Karpas-422 (cell line): ENCODE measurements at regions not wholly inside any gene's neighbourhood (a gene's known extent, or its start where the extent isn't known, plus 50 kb on each side); places are given as distances from the start of the nearest gene placed in this dataset.

ENCODE experiments used
- DNase-seq: peaks from one replicate; pipeline ENCODE4 v3.0.0-alpha.2; 2015
- H2AFZ ChIP-seq: fragments of 200-600 bp; sonication (generic); 2 replicates; pipeline ENCODE4 v1.6.1; 2014; ENCODE audit warnings: antibody characterized with exemption, low read length, mixed read lengths
- H3K27ac ChIP-seq: fragments of 200-600 bp; sonication (generic); 2 replicates; pipeline ENCODE4 v1.5.1; 2014; ENCODE audit warnings: mild to moderate bottlenecking, low read length, moderate library complexity
- H3K27me3 ChIP-seq: fragments of 200-600 bp; sonication (generic); 2 replicates; pipeline ENCODE4 v1.6.1; 2014; ENCODE audit warnings: low read length, mixed read lengths
- H3K36me3 ChIP-seq: fragments of 200-600 bp; sonication (generic); 2 replicates; pipeline ENCODE4 v1.6.1; 2014; ENCODE audit warnings: low read length, mixed read lengths; ENCODE audit not compliant: insufficient read depth
- H3K4me1 ChIP-seq: fragments of 200-600 bp; sonication (generic); 2 replicates; pipeline ENCODE4 v1.6.1; 2014; ENCODE audit warnings: mild to moderate bottlenecking, low read length, mixed read lengths
- H3K4me2 ChIP-seq: fragments of 200-600 bp; sonication (generic); 2 replicates; pipeline ENCODE4 v1.6.1; 2014; ENCODE audit warnings: low read length, low read depth, mild to moderate bottlenecking; ENCODE audit not compliant: poor library complexity, severe bottlenecking
- H3K4me3 ChIP-seq: fragments of 200-600 bp; sonication (generic); 2 replicates; pipeline ENCODE4 v1.5.1; 2014; ENCODE audit warnings: mild to moderate bottlenecking, antibody characterized with exemption, low read length, mixed read lengths
- H3K79me2 ChIP-seq: fragments of 200-600 bp; sonication (generic); 2 replicates; pipeline ENCODE4 v1.6.1; 2014; ENCODE audit warnings: mild to moderate bottlenecking, low read length, mixed read lengths
- H3K9ac ChIP-seq: fragments of 200-600 bp; sonication (generic); 2 replicates; pipeline ENCODE4 v1.6.0; 2014; ENCODE audit warnings: low read length
- H3K9me2 ChIP-seq: fragments of 200-600 bp; sonication (generic), shearing (Covaris generic); replicated peaks from 2 replicates; pipeline ENCODE4 v1.6.0; 2014; ENCODE audit warnings: mild to moderate bottlenecking, low read length, moderate library complexity; ENCODE audit not compliant: insufficient read depth
- H3K9me3 ChIP-seq: fragments of 300-700, 200-600 bp; sonication (generic); 2 replicates; pipeline ENCODE4 v1.6.1; 2014; ENCODE audit warnings: low read length, mixed read lengths
- H4K20me1 ChIP-seq: fragments of 200-600 bp; sonication (generic); 2 replicates; pipeline ENCODE4 v1.6.1; 2014; ENCODE audit warnings: mild to moderate bottlenecking, antibody characterized with exemption, low read length, low read depth; ENCODE audit not compliant: insufficient read depth

DNA sequence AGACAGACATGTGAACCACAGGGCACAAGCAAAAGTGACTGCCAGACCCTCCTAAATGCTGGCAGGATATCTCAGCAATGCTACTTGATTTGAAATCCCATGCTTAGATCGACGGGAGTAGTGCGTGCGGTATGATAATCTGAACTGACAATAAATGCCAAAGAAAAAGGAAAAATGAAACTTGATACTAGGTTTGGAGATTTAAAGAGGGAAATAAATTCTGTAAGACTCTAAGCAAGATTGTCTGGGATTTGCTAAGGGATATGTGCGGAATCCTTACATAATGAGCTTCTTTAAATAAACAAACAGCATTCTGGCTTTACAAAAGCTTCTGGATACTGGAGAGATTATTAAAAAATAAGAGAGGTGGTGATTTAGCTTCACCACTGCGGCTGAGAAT is 203.6 kb downstream of the CAAP1 start:
- Histone ChIP-seq H3K27ac (no peak overlapping the region), H3K36me3 (no peaks in the 10 kb centered on the region), H3K79me2 (no peaks in the 10 kb centered on the region), H2AFZ (no peak overlapping the region), H3K9me2 (no peaks in the 10 kb centered on the region), H3K4me1 (peaks cover 3% of the 10 kb centered on the region), H3K27me3 (no peaks in the 10 kb centered on the region), H3K9me3 (no peaks in the 10 kb centered on the region), H3K9ac (no peak overlapping the region), H3K4me3 (no peak overlapping the region), H4K20me1 (no peaks in the 10 kb centered on the region), H3K4me2 (no peak overlapping the region)
- no peak for DNase-seq

DNA sequence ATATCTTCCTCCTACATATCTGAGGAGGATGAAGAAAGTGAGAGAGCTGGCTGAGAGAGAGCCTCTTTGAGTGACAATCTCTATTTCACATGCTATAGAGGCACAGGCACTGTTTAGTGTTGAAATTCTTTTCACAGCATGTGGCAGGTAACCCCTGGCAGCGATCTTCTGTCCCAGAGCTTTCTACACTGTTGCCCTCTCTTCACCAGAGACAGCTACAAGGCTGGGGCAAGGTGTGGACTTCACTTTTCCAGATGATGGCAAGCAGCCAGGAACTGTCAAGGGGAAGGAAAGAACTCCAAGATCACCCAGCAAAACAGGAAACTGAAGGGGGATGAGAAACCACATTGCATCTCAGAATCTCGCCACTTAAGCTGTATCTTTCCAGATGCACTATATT is 205.2 kb downstream of the CAAP1 start:
- DNase-seq, result no peak
- no peaks in the 10 kb centered on the region for H3K9me3 ChIP-seq
- H3K9me2 ChIP-seq, result no peaks in the 10 kb centered on the region
- no peak overlapping the region for H3K4me2 ChIP-seq
- H3K9ac ChIP-seq, result no peak overlapping the region
- H3K27ac ChIP-seq, result no peak overlapping the region
- no peaks in the 10 kb centered on the region for H3K27me3 ChIP-seq
- no peaks in the 10 kb centered on the region for H3K79me2 ChIP-seq
- H4K20me1 ChIP-seq, result no peaks in the 10 kb centered on the region
- H3K4me3 ChIP-seq, result no peak overlapping the region
- H3K36me3 ChIP-seq, result no peaks in the 10 kb centered on the region
- peaks cover 3% of the 10 kb centered on the region for H3K4me1 ChIP-seq
- H2AFZ ChIP-seq, result no peak overlapping the region

DNA sequence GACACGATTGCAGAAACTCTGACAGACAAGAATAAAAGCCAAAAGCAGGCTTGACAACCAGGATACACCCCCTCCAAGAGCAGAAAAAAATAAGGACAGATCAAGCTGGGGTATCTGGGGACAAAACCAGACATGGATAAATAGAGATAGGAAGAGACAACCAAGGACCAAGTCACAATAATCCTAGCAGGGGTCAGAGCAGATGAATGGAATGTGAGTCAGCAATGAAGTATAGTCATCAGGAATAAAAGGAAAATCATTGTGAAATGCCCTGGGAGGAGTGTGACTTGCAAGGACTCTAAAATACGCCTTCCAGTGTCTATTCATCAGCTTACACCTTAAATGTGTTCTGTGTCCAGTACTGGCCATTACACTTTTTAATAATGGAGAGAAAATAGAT is 206.8 kb downstream of the CAAP1 start:
- no peak overlapping the region for H3K4me2 ChIP-seq
- no peak overlapping the region for H3K27ac ChIP-seq
- H2AFZ ChIP-seq, result no peak overlapping the region
- H3K79me2 ChIP-seq, result no peaks in the 10 kb centered on the region
- peaks cover 3% of the 10 kb centered on the region for H3K4me1 ChIP-seq
- H3K9me2 ChIP-seq, result no peaks in the 10 kb centered on the region
- H3K9me3 ChIP-seq, result no peaks in the 10 kb centered on the region
- no peaks in the 10 kb centered on the region for H3K36me3 ChIP-seq
- DNase-seq, result no peak
- H3K27me3 ChIP-seq, result no peaks in the 10 kb centered on the region
- no peak overlapping the region for H3K9ac ChIP-seq
- no peaks in the 10 kb centered on the region for H4K20me1 ChIP-seq
- no peak overlapping the region for H3K4me3 ChIP-seq

DNA sequence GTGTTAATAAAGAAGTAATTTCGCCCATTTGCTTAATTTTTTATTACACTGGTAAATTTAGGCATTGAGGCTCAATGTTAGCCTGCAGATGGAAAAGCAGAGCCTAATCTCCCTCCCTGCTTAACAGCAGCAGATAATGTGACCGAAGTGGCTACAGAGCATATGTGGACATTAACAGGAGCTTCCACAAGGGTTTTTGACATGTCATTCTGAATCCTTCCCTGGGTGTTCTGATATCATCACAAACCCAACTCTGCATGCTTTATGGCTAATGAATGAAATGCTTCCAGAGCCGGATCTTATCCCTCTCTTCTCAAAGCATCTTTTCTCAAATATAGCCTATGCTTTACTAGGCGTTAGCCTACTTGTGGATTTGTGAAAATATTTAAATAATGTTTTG is 208.6 kb downstream of the CAAP1 start:
- no peaks in the 10 kb centered on the region for H3K9me3 ChIP-seq
- no peak overlapping the region for H3K9ac ChIP-seq
- H3K27me3 ChIP-seq, result no peaks in the 10 kb centered on the region
- no peak overlapping the region for H3K4me3 ChIP-seq
- no peak for DNase-seq
- H3K36me3 ChIP-seq, result no peaks in the 10 kb centered on the region
- no peak overlapping the region for H3K4me2 ChIP-seq
- H3K27ac ChIP-seq, result no peak overlapping the region
- peaks cover 3% of the 10 kb centered on the region for H3K4me1 ChIP-seq
- H2AFZ ChIP-seq, result no peak overlapping the region
- no peaks in the 10 kb centered on the region for H4K20me1 ChIP-seq
- H3K9me2 ChIP-seq, result no peaks in the 10 kb centered on the region
- H3K79me2 ChIP-seq, result no peaks in the 10 kb centered on the region

DNA sequence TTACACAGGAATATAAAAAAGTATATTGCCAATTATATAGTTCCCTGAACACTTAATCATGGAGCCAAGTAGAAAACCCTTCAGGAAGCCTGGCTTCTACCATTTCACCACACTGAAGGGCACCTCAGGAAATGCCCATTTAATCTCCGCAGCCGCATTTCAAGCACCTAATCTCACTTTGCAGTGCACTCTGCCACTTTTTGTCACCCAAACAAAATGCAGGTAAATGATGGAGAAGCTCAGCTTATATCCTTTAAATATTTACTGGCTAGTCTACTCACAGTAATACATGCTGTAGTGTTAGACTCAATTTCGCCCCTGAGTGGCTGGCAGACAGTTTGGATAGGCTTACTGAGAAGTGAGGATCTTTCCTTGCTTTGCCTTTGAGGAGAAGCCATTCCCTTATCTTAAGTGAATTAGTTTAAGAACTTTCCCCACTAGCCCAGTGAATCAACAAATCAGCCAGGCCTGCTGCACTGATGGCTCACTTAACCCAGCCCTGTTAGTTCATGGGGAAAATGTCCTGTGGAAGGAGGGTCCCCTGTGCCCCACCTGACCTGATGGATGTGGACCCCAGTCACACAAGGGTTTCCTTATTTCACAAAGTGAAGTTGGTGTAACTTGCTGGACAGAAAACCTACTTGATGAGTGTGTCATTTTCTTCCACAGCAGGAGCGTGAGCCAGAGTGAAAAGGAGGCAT is 209.7 kb downstream of the CAAP1 start:
- H3K9ac ChIP-seq, result no peak overlapping the region

DNA sequence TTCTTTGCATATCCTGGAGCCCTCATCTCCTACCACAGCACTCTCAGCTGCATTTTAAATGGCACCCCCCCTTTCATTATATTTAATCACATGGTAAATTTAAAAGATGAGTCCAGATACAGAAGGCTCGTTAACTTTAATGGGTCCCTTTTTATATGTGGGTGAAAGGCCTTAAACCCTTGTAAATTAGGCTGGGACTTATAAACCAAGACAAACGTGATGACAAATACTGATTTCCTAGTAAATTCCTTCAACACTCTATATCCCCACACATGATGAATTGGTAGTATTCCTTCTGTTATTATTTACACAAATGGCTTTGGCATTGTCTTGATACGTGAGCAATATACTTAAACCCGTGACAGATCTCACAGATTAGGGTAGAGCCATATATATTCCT is 210.6 kb downstream of the CAAP1 start:
- no peak for DNase-seq
- Histone ChIP-seq H3K36me3 (no peaks in the 10 kb centered on the region), H3K27me3 (no peaks in the 10 kb centered on the region), H4K20me1 (no peaks in the 10 kb centered on the region), H3K9ac (no peak overlapping the region), H2AFZ (no peak overlapping the region), H3K4me3 (no peak overlapping the region), H3K9me3 (no peaks in the 10 kb centered on the region), H3K27ac (no peak overlapping the region), H3K4me2 (no peak overlapping the region), H3K4me1 (peaks cover 23% of the 10 kb centered on the region), H3K9me2 (no peaks in the 10 kb centered on the region), H3K79me2 (no peaks in the 10 kb centered on the region)

More for the DNA sequence above, 209.7 kb downstream of the CAAP1 start:
- no peak for DNase-seq
- no peaks in the 10 kb centered on the region for H3K9me3 ChIP-seq
- no peaks in the 10 kb centered on the region for H3K27me3 ChIP-seq
- no peak overlapping the region for H3K4me2 ChIP-seq
- H3K4me3 ChIP-seq, result no peak overlapping the region
- H3K27ac ChIP-seq, result no peak overlapping the region
- no peaks in the 10 kb centered on the region for H3K79me2 ChIP-seq
- no peaks in the 10 kb centered on the region for H3K9me2 ChIP-seq
- no peaks in the 10 kb centered on the region for H4K20me1 ChIP-seq
- peaks cover 14% of the 10 kb centered on the region for H3K4me1 ChIP-seq
- H2AFZ ChIP-seq, result no peak overlapping the region; the same call in 1 of the 2 replicates
- no peaks in the 10 kb centered on the region for H3K36me3 ChIP-seq

DNA sequence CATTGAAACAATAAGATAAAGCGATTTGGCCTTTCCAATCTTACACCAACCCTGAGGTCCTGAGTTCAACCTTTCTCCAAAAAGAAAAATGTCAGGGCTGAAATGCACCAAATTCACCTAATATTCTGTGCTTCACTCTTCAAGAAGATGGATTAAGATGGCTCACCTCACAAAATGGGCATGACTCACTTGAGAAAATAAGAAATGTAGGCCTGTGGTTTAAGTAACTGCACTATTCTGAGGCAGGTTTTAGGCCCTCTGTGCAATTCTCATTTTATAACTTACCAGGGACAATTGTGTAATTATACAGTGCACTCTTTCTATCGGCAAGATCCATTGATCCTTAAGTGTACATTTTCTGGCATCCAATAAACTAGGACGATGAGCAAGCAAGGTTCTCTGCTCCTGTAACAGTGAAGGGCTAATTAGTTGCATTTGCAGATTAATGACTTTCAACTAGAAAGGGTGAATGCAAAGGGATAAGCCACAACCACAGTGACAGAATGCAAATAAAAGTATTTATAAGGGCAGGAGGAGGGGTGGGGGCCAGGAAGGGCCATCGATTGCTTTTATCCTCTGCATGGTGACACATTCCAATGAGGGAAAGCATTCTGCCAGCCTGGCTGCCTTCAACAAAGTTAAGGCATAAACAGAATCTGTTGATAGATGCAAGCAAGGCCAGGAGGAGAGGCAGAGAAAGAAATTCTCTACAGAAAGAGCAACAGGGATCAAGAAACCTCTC is 214.5 kb downstream of the CAAP1 start:
- no peaks in the 10 kb centered on the region for H4K20me1 ChIP-seq
- no peak overlapping the region for H3K4me3 ChIP-seq
- peak overlapping the region; percentile 82 for H2AFZ ChIP-seq
- no peaks in the 10 kb centered on the region for H3K9me3 ChIP-seq
- no peaks in the 10 kb centered on the region for H3K9me2 ChIP-seq
- H3K36me3 ChIP-seq, result no peaks in the 10 kb centered on the region
- no peak overlapping the region for H3K27ac ChIP-seq
- peak; percentile 60 for DNase-seq
- no peaks in the 10 kb centered on the region for H3K79me2 ChIP-seq
- H3K9ac ChIP-seq, result peak overlapping the region; percentile 4; the same call in 1 of the 2 replicates
- peak overlapping the region; percentile 48 for H3K4me2 ChIP-seq
- no peaks in the 10 kb centered on the region for H3K27me3 ChIP-seq
- peaks cover 22% of the 10 kb centered on the region for H3K4me1 ChIP-seq

DNA sequence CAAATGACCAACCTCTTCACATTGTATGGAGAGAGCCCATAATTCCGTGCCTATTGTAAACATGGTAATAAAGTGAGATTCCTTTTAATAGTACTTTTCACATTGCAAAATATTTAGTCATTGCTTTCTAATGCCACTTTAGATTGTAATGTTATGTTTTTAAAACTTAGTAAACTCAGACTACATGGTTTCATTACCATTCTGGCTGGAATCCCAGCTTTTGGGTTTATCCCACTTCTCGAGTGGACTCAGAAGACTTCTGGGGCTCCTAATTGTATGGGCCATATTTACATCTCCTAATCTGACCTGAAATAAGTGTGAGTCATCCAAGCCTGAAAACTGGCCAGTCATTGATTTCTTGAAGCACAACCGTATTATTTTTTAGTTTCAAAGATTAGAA is 217.6 kb downstream of the CAAP1 start:
- Histone ChIP-seq H2AFZ (no peak overlapping the region), H3K27ac (no peak overlapping the region), H3K9me2 (no peaks in the 10 kb centered on the region), H3K9me3 (no peaks in the 10 kb centered on the region), H4K20me1 (no peaks in the 10 kb centered on the region), H3K36me3 (no peaks in the 10 kb centered on the region), H3K4me3 (no peak overlapping the region), H3K27me3 (no peaks in the 10 kb centered on the region), H3K4me2 (no peak overlapping the region), H3K79me2 (no peaks in the 10 kb centered on the region), H3K9ac (no peak overlapping the region), H3K4me1 (peaks cover 50% of the 10 kb centered on the region)
- no peak for DNase-seq
